GM04503 (cell line): ENCODE measurements at regions not wholly inside any gene's neighbourhood (a gene's known extent, or its start where the extent isn't known, plus 50 kb on each side); places are given as distances from the start of the nearest gene placed in this dataset.

Source experiments
- DNase-seq: peaks from one replicate; pipeline ENCODE4 v3.0.0-alpha.2; 2012; ENCODE audit warnings: low read depth

DNA sequence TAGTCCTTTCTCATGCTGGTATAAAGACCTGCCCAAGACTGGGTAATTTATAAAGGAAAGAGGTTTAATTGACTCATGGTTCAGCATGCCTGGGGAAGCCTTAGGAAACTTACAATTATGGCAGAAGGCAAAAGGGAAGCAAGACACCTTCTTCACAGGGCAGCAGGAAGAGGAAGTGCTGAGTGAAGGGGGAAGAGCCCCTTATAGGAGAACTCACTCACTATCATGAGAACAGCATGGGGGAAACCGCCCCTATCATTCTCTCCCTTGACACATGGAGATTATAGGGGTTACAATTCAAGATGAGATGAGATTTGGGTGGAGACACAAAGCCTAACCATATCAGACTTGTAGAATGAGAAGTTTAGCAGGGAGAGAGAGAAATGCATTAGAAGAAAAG lies 373.3 kb upstream of the DIAPH2 start:
- no peak for DNase-seq

DNA sequence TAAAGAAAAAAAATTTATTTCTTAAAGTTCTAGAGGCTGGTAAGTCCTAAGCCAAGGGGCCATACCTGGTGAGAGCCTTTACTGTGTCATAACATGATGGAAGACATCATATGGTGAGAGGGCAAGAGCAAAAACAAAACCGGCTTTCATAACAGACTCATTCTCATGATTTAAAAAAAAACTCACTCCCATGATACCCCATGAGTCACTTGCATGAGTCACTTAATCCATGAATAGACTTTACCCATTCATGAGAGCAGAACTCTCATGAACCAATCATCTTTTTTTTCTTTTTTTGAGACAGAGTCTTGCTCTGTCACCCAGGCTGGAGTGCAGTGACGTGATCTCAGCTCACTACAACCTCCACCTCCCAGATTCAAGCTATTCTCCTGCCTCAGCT lies 369.7 kb upstream of the DIAPH2 start:
- DNase-seq: no peak

DNA sequence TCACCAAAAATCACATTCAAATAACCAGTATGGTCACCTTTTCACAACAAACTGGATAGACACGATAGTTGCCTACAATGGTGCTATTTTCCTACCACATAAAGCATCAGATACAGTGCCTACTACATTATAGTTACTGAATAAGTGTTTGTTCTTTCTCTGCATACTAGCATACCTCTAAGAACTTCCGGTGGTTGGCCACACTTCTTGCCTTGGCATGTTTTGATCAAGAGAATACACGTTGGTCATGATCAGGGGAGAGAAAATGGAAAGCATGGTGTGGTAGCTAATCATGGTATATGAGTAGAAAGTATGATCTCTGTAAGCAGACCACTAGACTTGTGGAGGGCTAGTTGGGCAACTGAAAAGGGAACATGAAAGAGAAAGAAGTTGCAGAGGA lies 322.8 kb upstream of the DIAPH2 start:
- DNase-seq: no peak

DNA sequence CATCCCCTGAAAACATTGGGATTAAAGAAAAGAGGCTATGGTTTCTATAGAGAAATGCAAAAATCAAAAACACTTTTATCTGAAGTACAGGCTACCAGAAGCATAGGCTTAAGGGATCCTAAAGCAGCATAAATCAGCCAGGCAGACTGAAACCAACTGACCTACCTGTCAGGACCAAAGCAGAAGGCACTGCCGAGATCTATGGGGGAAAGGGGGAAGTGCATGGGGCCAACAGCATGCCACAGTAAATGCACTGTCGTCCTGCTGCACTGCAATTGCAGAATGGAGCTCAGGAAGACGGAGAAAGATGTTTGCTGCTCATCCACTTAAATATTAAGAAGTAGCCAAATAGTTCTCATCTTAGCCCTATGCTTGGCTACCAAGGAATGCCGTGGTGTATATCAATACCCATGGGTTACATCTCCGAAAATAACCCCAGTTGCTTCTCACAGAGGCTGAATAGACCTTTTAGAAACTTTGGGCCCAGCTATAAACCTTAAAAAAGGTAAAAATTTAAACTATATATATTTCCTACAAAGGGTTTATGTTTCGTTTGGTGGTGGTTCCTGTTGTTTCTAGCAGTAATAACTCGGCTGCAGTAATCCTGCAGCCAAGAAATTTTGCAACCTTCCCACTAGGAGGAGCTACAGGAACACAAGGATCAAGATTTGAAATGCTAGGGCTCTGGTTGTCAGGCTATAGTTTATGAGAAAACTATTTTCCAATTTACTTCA lies 312.2 kb upstream of the DIAPH2 start:
- DNase-seq: peak; percentile 14

DNA sequence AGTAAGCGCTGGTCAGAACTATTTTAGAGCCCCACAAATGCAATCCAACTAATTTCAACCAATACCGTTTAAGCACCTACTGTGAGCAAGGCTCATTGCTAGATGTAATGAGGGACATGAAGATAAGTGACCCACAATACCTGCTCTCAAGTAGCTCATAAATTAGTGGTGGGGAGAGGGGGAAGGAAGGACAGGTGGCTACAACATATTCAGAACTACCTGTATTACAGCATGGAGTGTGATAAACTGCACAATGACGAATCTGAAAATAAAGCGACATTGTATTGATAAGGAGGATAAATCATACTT lies 311.6 kb upstream of the DIAPH2 start:
- DNase-seq: no peak

DNA sequence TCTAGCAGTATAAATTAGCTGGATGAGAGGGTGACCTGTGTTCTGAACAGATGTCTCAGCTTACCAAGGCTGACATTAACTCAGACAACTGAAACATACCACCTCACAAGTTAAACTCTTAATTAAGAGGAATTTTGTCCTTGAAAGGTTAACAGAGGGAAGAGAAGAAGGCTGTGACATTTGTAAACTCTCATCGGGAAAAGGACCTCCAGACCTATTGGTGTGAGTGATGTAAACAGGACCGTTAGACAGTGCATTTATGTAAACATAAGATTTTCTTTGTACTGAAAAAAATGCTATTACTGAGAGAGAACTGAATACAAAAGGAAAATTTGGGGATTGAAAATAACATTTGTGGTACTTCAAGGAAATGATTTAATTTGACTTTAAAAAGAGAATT lies 308.4 kb upstream of the DIAPH2 start:
- no peak for DNase-seq

DNA sequence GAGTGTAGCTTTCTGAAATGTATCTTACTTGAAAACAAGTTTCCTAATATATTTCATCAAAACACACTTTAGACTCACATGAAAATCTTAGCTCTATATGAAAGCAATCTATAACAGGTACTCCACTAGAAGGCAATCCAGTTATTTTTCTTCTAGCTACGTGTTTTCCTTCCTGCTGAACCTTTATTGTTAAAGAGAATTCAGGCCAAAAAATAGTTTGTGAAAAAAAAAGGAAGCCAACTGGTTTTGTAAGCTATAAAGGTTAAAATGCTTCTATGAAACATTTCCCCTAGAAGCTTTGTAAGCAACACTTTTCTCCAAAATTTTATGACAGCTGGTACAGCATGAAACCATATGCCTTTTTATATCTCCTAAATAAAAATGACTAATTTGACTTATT lies 304.7 kb upstream of the DIAPH2 start:
- no peak for DNase-seq

DNA sequence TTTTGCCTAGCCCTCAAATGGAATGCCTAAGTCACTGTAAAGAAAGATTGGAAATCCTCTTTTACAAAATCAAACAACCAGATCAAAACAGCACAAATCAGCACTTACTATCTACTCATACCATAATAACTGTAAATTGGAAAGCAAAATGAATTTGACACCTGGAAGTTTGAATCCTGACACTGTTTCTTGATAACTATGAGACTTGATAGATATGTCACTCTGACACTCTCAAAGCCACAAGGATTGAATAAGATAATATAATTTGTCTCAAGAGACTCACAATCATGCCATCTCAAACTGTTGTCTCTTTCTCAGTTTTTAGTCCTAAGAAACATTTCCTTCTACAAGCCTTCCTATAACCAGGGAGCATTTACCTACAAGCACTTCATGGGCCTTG lies 302.6 kb upstream of the DIAPH2 start:
- DNase-seq: no peak

DNA sequence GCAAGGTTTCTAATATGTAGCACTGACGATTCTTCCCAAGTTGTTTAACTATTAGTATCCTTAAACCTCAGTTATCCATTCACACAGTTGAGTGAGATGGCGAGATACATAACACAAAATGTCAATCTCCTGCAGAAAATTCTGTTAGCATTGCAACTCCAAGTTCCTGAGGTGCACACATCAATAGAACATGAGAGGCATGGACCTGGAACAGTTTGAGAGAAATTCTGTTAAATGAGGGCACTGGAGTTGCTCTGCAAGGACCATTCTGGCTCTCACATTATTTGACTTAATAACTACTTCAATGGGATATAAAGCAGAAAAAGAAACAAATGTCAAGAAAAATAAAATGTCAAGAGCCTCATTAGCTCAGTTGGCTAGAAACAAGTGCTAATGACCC lies 301.2 kb upstream of the DIAPH2 start:
- no peak for DNase-seq

DNA sequence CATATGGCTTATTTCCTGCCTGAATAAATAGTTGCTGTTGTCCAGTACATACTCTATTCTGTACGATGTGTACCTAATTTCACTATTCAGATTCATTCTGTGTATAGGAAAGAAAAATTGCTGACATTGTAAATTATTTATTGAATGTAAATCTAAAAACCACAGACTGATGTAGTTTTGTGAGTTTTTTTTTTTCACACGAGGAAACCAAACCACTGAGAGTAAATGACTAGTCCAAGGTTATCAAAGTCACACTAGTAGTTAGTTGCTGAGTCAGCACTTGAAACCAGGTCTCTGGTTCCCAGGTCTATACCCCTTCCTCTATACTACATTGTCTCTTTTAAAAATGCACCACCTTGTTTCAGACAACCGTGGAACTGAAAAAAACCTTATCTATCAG lies 298.3 kb upstream of the DIAPH2 start:
- no peak for DNase-seq

DNA sequence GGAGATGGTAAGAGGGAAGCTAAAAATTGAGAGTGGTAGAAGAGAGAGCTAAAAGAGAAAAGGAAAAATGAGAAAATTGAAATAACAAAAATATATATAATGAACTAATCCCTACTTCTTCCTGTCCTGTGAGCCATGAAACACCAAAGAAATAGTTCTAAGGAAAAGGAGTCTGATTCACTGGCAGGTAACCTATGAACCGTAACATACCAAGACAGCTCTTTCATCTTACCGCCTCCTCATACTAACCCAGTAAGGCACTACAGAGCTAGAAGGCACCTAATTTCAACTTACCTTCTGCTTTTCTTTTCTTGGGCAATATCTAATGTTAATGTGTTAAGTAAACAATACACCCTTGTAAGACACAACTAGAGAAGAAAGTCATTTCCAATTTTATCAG lies 297.7 kb upstream of the DIAPH2 start:
- DNase-seq: no peak

DNA sequence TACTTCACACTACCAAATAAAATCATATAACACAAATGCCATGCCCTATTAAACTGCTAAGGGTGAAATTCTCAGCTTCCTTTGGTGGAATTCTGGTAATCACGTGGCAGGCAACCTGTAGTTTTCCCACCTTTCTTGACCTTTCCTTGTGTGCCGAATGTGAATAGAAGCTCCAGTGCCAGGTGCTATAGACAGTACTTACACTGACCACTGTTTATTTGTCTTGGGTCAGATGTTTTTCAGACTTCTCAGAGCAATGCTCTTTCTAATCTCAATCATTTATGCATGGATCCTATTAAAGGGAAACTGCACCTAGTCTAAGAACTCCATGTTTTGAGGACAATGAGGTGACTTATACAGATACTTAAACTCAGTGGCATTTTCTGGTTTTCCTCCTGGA lies 296.8 kb upstream of the DIAPH2 start:
- DNase-seq: no peak

DNA sequence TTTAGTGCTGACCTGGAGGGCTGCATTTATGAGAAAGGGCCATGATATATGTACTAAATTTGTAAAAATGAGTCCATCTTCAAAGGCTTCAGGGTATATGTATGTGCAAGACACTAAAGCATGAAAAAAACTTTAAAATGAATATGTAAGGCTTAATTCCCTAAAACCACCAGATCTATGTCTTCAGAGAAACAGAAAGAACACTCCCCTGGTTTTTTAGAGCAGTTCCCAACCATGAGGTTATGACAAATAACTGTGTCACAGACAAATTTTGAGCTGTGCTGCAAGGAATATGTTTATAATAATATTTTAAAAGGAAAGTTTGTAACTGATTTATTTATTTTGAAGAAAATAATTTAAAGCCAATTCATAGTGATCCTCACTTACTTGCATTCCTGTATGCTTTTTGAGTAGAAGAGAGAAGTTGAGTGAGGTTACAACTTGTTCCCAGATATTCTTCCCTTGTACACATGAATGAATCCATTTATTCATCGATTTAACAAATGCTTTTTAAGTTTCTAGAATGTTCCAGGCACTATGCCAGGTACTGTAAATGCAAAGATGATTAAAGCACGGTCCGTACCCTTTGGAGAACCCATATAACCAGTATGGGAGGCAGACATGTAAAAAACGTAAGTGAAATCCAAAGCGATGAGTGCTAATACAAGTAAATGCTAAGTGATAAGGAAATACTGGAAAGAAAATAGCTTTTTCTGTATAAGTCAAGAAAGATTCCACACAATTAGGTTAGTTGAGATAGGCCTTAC lies 295.2 kb upstream of the DIAPH2 start:
- no peak for DNase-seq

DNA sequence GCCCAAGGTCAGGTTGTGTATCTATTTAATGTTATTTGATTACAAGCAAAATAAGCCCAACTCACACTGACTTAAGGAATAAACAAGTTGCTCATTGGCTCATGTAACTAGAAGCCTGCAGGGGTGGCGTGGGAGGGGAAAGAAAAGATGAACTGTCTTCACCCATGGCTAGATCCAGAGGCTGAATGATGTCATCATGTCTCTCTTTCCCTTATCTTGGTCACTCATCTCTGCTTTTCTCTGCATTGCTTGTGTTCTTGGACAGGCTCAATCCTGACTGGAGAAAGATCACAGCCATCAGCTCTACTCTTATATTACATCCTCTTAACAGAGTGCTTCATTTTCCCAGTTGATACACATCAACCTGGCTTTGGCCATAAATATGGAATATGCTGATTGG lies 290.0 kb upstream of the DIAPH2 start:
- no peak for DNase-seq

DNA sequence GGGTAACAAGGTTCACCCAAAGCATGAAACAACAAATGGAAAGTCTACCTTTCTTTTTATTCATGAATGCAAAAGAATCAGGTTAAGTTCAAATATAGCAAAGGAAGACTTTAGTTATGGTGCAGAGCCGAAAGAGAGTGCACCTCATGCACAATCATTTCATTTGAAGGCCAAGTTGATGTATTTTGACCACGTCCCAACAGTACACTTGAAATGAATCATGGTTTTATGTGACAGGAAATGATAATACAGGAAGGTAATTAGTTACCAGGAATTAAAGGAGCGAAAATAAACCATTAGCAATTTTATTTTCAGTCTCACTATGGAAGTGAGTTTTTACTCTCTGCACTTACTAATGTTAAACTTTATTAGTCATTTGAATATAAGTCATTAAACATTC lies 281.2 kb upstream of the DIAPH2 start:
- DNase-seq: no peak

DNA sequence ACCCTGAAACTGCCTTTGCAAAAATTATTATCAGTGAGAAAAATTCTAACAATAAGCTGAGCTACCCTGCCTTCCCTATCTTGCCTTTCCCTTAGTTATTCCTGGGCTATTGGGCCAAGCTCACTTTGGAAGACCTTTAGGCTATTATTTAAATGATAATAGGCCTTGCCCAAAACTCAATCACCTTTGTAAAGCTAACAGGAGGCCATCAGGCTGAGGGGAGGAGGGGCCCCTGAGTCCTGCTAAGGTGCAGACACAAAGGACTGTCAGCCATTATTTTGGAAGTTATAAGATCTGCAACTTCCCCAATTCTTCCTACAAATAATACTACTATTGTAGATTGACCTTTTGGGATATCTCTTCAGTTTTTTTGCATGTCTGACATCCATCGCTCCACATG lies 278.8 kb upstream of the DIAPH2 start:
- DNase-seq: no peak

DNA sequence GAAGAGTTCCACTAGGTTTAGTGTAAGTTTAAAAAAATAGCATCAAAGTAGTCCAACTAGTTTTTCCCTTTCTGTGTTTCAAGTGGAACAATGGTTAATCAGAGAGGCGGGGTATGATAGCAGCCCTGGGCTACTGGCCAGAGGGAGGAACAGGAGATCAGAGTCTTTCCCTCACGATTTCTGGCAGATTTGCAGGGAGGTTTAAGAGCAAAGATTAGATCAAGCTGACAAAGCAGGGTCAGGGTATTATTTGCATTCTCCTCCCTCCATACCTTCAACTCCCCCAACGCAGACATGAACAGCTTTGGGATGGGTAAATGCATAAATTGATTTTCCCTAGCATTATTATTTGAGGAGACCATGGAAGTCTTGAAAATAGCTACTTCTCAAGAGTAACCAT lies 277.6 kb upstream of the DIAPH2 start:
- DNase-seq: peak; percentile 2

DNA sequence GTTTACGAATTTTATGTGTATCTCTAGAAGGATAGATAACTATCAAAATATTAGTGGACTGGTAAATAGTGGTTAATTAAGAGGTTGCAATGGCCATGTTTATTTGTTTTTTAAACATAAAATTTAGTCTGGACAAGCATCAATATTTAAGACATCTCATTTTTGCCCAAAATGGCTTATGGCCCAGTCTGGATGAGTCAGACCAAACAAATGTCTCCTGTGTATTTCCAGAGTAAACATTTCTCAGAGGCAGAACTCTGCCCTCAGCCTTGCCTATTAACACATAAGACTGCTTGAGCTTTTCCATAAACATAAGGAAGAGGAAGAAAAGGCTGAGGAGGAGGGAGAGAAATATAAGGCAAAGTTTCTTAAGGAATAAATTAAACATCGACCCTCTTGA lies 277.1 kb upstream of the DIAPH2 start:
- peak; percentile 39 for DNase-seq

DNA sequence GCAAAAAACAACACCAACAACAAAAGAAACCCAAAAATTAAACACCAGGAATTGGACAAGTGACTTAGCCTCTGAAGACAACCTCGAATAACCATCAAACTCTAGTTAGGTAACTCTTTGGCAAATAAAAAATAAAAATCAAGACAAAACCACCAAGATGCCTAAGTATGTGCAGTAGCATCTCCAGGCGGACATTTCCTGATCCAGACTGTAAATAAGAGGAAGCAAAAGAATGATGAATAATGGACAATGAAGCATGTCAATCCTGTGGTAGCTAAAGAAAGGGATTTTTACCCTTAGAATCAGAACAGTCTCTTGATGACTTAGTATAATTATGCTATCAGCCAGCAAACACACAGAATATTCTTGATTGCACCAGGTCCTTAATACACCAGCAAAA lies 276.7 kb upstream of the DIAPH2 start:
- no peak for DNase-seq

DNA sequence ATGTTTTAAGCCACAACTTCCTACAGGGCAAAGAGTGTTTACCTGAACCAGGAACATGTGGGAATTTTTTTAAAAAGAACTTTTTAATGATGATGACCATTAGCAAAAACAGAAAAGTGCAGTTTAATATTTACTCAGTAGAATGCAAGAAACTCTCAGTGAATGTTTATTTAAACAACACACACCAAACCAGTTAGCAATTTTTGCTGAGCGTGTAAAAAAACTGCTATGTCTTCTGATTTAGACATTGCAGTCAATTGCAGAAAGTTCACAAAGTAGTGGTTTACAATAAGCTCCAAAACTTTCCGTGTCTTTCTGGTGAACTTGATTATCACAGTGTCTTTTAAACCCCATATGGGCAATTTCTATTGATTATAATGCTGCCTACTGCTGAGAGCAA lies 273.7 kb upstream of the DIAPH2 start:
- DNase-seq: no peak

DNA sequence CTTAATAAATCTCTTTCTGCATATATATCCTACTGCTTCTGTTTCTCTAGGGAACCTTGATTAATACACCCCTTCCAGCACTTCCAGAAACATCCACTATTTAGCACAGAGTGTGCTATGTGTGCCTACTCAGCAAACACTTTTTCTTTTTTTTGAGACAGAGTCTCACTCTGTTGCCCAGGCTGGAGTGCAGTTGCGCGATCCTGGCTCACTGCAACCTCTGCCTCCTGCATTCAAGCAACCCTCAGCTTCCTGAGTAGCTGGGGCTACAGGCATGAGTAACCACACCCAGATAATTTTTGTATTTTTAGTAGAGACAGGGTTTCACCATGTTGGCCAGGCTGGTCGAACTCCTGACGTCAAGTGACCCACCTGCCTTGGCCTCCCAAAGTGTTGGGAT lies 266.9 kb upstream of the DIAPH2 start:
- no peak for DNase-seq

DNA sequence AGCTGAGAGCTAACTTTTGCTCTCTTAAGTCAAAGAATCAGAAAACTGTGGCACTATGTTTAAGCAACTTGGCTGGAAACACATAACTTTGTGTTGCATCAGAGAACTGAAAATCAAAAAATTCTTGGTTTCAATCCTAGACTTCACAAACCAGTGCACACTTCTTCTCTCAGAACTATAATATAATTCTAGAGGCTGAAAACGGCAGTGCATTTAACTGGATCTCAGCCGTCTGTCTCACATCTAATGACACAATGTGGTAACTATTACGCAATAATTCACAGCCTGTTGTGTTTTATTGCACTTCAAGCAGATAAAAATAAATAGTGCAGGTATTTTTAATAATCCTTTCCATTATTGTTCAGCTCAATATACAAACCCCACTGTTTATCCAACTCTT lies 260.6 kb upstream of the DIAPH2 start:
- DNase-seq: no peak

DNA sequence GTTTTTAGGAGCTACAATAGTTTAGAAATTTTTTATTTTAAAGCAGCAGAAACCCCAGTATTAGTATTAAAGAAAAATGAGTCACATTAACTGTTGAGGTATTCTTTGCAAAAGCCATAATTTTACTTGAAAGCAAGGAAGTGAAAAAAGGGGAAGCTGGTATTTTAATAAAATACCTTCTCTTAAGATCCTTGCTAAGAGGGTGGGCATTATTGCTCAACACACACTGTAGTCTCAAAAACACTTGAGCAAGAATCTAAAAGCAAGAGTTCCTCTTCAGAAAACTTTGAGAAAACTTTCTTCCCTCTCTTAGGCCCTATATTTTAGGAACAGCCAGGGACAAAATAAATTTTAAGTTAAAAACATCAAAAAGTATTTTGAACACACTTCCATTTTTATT lies 259.4 kb upstream of the DIAPH2 start:
- no peak for DNase-seq

DNA sequence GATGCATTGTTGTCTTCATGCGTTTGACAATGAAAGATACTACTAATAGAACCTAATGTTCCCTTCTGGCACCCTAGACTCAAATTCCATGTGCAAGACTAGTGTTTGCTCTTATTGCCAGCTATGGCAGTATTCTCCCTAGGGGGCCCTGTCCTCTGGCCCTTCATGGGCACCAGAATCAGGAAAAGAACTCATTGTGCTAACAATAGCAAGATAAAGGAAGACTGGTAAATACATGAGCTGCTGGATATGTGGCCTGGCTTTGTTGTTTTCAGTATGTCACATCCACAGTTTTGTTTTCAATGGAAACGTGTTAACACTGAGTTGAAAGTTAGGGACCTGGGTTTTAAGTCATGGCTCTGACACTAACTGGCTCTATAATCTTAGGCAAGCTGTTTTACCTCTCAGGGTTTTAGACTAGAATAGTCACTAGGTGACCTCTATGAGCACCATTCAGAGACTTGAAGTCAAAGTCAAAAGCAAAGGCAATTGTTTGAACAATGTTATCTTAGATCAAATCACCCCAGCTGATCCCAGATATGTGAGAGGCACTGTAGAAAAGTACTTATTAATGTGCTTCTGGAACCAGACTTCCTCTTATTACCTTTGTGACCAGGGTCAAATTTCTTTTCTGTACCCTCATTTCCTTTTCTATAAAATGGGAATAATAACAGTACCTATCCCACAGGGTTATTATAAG lies 253.7 kb upstream of the DIAPH2 start:
- DNase-seq: no peak
